ENCODE measurements at regions not wholly inside any gene's neighbourhood (a gene's known extent, or its start where the extent isn't known, plus 50 kb on each side); places are given as distances from the start of the nearest gene placed in this dataset.

DNA sequence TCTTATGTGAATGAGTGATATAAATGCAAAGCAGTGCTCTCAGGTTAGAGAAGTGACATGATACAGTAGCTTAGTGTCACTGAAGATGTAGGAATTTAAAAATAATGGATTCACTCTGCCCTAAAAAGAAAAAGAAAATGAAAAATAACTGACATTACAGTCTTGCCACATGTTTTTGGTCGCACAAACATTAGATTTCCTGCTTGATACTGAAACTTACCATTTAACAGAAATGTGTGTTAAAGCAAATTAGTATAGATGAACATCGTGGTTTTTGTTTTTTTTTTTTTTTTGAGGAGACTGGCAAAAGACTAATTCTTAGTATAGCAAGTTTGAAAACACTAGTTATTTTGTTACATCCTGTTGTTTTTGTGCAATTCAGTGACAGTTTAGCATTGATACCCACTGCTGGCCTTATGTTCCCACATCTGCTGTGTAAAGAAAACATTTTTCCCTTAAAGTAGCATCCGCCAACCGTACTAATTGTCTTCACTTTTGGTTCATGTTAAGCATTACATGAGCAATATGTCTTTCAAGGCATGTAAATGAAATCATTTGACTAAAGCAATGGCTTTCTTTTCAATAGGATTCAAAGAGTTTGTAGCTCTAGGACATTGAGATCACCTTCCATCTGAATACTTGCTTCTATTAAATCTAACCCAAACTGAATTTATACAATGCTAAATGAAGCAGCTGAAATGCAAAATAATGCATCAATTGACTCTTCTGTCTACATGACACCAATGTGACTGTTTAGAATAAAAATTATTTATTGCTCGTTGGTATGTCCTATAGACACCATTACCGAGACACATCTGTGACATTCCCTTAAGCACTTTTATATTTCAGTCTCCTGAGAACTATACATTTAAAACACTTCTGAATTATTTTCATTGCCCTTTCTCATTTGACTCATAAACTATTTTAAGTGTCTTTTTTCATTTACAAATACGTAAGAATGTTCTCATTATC lies 859.1 kb downstream of the MAT2B start:
- TF ChIP-seq, protein P1, sequence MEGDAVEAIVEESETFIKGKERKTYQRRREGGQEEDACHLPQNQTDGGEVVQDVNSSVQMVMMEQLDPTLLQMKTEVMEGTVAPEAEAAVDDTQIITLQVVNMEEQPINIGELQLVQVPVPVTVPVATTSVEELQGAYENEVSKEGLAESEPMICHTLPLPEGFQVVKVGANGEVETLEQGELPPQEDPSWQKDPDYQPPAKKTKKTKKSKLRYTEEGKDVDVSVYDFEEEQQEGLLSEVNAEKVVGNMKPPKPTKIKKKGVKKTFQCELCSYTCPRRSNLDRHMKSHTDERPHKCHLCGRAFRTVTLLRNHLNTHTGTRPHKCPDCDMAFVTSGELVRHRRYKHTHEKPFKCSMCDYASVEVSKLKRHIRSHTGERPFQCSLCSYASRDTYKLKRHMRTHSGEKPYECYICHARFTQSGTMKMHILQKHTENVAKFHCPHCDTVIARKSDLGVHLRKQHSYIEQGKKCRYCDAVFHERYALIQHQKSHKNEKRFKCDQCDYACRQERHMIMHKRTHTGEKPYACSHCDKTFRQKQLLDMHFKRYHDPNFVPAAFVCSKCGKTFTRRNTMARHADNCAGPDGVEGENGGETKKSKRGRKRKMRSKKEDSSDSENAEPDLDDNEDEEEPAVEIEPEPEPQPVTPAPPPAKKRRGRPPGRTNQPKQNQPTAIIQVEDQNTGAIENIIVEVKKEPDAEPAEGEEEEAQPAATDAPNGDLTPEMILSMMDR (IDR thresholded peaks at IDR 0.05; ENCODE audit: low read depth, low read length, missing input control): no peak
- TF ChIP-seq, protein P2, sequence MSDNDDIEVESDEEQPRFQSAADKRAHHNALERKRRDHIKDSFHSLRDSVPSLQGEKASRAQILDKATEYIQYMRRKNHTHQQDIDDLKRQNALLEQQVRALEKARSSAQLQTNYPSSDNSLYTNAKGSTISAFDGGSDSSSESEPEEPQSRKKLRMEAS (IDR thresholded peaks at IDR 0.05): no peak
- no peak for TF ChIP-seq TAF1 (conservative IDR thresholded peaks at IDR 0.05)
- TF ChIP-seq RAD21 (IDR thresholded peaks at IDR 0.05): no peak
- no peak for TF ChIP-seq REST (IDR thresholded peaks at IDR 0.05)
- TF ChIP-seq NR2F2 (IDR thresholded peaks at IDR 0.05): no peak
- no peak for TF ChIP-seq FOXA2 (IDR thresholded peaks at IDR 0.05)
- no peak for TF ChIP-seq JUND (IDR thresholded peaks at IDR 0.05)
- no peak for TF ChIP-seq GABPA (IDR thresholded peaks at IDR 0.05 in 1 of 2, conservative IDR thresholded peaks at IDR 0.05 in 1 of 2)
- TF ChIP-seq SP1 (IDR thresholded peaks at IDR 0.05): no peak

Data from liver (tissue), 3 donors.